H7 (cell line): ENCODE measurements at regions not wholly inside any gene's neighbourhood (a gene's known extent, or its start where the extent isn't known, plus 50 kb on each side); places are given as distances from the start of the nearest gene placed in this dataset.

ENCODE experiments used
- DNase-seq: peaks from one replicate; pipeline ENCODE4 v3.0.0; 2012
- H3K27me3 ChIP-seq: 2 replicates; pipeline ENCODE4 v1.6.0; 2011; ENCODE audit warnings: mild to moderate bottlenecking, low read length; ENCODE audit not compliant: control insufficient read depth, insufficient read depth
- H3K36me3 ChIP-seq: replicated peaks from 2 replicates; pipeline ENCODE4 v1.5.1; 2011; ENCODE audit warnings: low read length; ENCODE audit not compliant: control insufficient read depth, insufficient read depth
- H3K4me3 ChIP-seq: 2 replicates; pipeline ENCODE4 v1.5.1; 2011; ENCODE audit warnings: low read depth, mild to moderate bottlenecking, control low read depth, low read length, moderate library complexity; ENCODE audit not compliant: insufficient read depth

- H3K4me3 ChIP-seq: peak overlapping the region; percentile 46
- no peaks in the 10 kb centered on the region for H3K36me3 ChIP-seq
- peak; percentile 71 for DNase-seq
- peaks cover 46% of the 10 kb centered on the region for H3K27me3 ChIP-seq
Measured at GRCh38 chr10:50990568-50991455, 83.5 kb upstream of the PRKG1 start.

- H3K36me3 ChIP-seq: no peaks in the 10 kb centered on the region
- peak overlapping the region; percentile 46 for H3K4me3 ChIP-seq
- peak; percentile 58 for DNase-seq
- H3K27me3 ChIP-seq: peaks cover 48% of the 10 kb centered on the region
Measured at GRCh38 chr10:50991456-50992355, 82.6 kb upstream of the PRKG1 start.

DNA sequence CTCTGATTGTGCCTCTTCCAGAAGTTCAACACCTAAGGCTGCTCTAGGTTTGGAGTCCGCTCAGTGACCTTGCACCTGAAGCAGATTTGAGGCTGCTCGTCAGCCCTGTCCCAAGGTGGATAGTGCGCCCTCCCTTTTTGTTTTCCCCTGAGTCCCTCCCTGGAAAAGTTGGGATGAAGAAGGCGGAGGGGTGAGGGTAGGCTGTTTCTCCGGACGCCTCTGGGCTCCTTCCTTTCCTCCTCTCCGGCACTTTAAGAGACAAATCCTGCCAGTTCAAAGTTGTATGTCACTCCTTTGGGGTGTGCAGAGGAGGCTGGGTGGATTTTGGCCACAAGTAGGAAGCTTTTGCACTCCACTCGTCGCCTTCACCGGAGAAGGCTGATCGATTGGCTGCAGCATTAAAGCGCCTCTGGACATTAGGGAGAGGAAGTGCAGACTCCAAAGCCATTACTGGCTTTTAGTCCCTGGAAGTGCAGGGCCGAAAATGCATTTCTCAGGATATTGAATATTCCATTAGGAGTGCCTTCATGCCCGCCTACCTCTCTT is 81.9 kb upstream of the PRKG1 start:
- DNase-seq: peak; percentile 52
- peak overlapping the region; percentile 46 for H3K4me3 ChIP-seq
- no peaks in the 10 kb centered on the region for H3K36me3 ChIP-seq
- peaks cover 48% of the 10 kb centered on the region for H3K27me3 ChIP-seq

GRCh38 chr10:50992972-50993766 is 81.1 kb upstream of the PRKG1 start:
- no peak for DNase-seq
- Histone ChIP-seq H3K36me3 (no peaks in the 10 kb centered on the region), H3K27me3 (peaks cover 48% of the 10 kb centered on the region), H3K4me3 (peak overlapping the region; percentile 46; the same call in 1 of the 2 replicates)

- DNase-seq: no peak
- H3K36me3 ChIP-seq: no peaks in the 10 kb centered on the region
- H3K4me3 ChIP-seq: no peak overlapping the region
- H3K27me3 ChIP-seq: peaks cover 48% of the 10 kb centered on the region
Measured at GRCh38 chr10:50993771-50994251, 80.5 kb upstream of the PRKG1 start.

GRCh38 chr10:50997461-50997860 is 76.8 kb upstream of the PRKG1 start:
- no peak for DNase-seq
- Histone ChIP-seq H3K27me3 (peaks cover 17% of the 10 kb centered on the region), H3K4me3 (no peak overlapping the region), H3K36me3 (no peaks in the 10 kb centered on the region)

- H3K36me3 ChIP-seq: no peaks in the 10 kb centered on the region
- H3K27me3 ChIP-seq: peaks cover 2% of the 10 kb centered on the region; the same call in 1 of the 2 replicates
- no peak overlapping the region for H3K4me3 ChIP-seq
- no peak for DNase-seq
Measured at GRCh38 chr10:50999163-50999562, 75.1 kb upstream of the PRKG1 start.

GRCh38 chr10:51000164-51000563 is 74.1 kb upstream of the PRKG1 start:
- Histone ChIP-seq H3K27me3 (peaks cover 2% of the 10 kb centered on the region; the same call in 1 of the 2 replicates), H3K36me3 (no peaks in the 10 kb centered on the region), H3K4me3 (no peak overlapping the region)
- DNase-seq: no peak

DNA sequence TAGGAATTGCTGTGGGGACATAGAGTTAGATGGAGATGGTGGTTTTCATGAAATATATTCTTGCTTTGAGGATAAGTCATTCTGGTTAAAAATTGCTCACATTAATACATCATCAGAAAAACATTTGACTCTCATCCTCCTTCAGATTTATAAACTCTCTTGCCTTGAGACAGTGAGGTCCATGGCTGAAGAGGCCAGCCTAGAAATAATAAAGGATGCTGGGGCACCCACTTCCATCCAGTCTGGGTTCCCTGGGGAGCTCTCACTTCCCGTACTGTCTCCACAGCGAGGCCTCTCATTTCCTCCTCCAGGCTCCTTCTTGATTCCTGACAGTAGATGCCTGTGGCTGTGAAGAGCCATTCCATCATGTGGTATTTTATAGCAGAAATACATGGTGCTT is 73.3 kb upstream of the PRKG1 start:
- no peak for DNase-seq
- Histone ChIP-seq H3K27me3 (peaks cover 2% of the 10 kb centered on the region; the same call in 1 of the 2 replicates), H3K4me3 (no peak overlapping the region), H3K36me3 (no peaks in the 10 kb centered on the region)

DNA sequence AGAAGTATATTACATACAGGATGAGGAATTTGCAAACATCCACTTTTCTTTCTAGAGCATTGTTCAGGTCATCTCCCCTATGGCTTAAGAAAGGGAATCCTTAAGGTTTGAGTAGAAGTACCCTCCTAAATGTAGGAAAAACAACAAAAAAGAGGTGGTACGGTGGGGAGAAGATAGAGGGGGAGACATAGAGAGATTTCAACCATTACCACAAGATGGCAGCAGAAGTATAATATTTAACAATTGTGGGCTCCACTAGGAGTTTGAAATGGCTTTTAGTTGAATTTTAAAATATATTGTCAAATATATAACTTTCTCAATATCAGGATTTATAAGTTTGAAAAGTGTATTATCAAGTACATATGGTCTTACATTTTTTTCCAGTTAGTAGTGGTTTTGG is 72.7 kb upstream of the PRKG1 start:
- Histone ChIP-seq H3K27me3 (no peaks in the 10 kb centered on the region), H3K36me3 (no peaks in the 10 kb centered on the region), H3K4me3 (no peak overlapping the region)
- peak; percentile 17 for DNase-seq

GRCh38 chr10:51002469-51002868 is 71.8 kb upstream of the PRKG1 start:
- no peaks in the 10 kb centered on the region for H3K36me3 ChIP-seq
- no peaks in the 10 kb centered on the region for H3K27me3 ChIP-seq
- DNase-seq: no peak
- H3K4me3 ChIP-seq: no peak overlapping the region

GRCh38 chr10:51004776-51005175 is 69.5 kb upstream of the PRKG1 start:
- no peaks in the 10 kb centered on the region for H3K27me3 ChIP-seq
- DNase-seq: no peak
- no peaks in the 10 kb centered on the region for H3K36me3 ChIP-seq
- H3K4me3 ChIP-seq: no peak overlapping the region

GRCh38 chr10:51005551-51005950 is 68.7 kb upstream of the PRKG1 start:
- Histone ChIP-seq H3K27me3 (no peaks in the 10 kb centered on the region), H3K4me3 (no peak overlapping the region), H3K36me3 (no peaks in the 10 kb centered on the region)
- DNase-seq: no peak

DNA sequence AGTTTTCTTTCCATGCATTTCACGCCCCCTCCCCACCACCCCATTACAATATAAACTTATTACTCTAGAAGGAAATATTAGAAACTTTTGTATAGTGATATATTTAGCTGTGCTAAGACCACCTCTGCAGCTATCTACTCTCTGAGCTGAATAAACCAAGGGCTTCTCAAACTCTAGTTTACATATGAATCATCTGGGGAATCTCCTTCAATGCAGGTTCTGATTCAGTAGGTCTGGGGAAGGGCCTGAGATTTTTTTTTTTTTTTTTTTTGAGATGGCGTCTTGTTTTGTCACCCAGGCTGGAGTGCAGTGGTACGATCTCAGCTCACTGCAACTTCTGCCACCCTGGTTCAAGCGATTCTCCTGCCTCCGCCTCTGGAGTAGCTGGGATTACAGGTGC is 67.6 kb upstream of the PRKG1 start:
- Histone ChIP-seq H3K36me3 (no peaks in the 10 kb centered on the region), H3K4me3 (no peak overlapping the region), H3K27me3 (no peaks in the 10 kb centered on the region)
- DNase-seq: no peak
